Breast epithelium (tissue), 3 donors: ENCODE measurements at regions not wholly inside any gene's neighbourhood (a gene's known extent, or its start where the extent isn't known, plus 50 kb on each side); places are given as distances from the start of the nearest gene placed in this dataset.

Source experiments
- POLR2A ChIP-seq: fragments of 450-650 bp; IDR thresholded peaks from one replicate; pipeline ENCODE4 v1.6.1; 2016; ENCODE audit warnings: antibody characterized with exemption, mild to moderate bottlenecking, moderate library complexity
- POLR2AphosphoS5 ChIP-seq, 3 donors: sonication (generic); formaldehyde crosslinking; IDR thresholded peaks; one replicate each; pipeline ENCODE4 v1.6.1; 2017; ENCODE audit warnings: antibody characterized with exemption in 3 of 3
- TF ChIP-seq, protein P1 (sequence below), 3 donors: fragments of 450-650 bp; IDR thresholded peaks; one replicate each; pipeline ENCODE4 v1.5.1; 2016 to 2017; ENCODE audit warnings: antibody characterized with exemption in 3 of 3, mild to moderate bottlenecking in 3 of 3, moderate library complexity in 3 of 3

DNA sequence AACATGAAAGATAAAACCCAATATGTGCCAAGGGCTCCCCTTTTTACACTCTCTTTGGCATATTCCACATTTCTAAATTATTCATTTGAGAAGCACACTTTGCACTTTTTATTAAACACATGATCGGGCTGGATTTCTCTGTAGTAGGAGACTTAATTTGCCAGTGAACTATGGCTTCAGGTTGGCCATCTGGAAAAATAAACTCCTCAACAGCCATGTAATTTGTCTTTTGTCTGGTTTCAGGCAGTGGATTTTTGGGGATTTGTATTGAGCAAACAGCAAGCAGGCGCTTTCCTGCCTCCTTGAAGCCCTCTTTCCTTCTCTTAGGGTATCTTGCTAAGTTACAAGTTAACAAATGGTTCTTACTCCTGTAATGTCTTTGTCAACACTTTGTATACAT, 73.0 kb upstream of the DMRTA1 start:
- TF ChIP-seq, protein P1, sequence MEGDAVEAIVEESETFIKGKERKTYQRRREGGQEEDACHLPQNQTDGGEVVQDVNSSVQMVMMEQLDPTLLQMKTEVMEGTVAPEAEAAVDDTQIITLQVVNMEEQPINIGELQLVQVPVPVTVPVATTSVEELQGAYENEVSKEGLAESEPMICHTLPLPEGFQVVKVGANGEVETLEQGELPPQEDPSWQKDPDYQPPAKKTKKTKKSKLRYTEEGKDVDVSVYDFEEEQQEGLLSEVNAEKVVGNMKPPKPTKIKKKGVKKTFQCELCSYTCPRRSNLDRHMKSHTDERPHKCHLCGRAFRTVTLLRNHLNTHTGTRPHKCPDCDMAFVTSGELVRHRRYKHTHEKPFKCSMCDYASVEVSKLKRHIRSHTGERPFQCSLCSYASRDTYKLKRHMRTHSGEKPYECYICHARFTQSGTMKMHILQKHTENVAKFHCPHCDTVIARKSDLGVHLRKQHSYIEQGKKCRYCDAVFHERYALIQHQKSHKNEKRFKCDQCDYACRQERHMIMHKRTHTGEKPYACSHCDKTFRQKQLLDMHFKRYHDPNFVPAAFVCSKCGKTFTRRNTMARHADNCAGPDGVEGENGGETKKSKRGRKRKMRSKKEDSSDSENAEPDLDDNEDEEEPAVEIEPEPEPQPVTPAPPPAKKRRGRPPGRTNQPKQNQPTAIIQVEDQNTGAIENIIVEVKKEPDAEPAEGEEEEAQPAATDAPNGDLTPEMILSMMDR (IDR thresholded peaks at IDR 0.05) = no peak
- TF ChIP-seq POLR2AphosphoS5 (IDR thresholded peaks at IDR 0.05) (no peak), POLR2A (no peak)
